Ovary (tissue), 7 donors: ENCODE measurements at regions not wholly inside any gene's neighbourhood (a gene's known extent, or its start where the extent isn't known, plus 50 kb on each side); places are given as distances from the start of the nearest gene placed in this dataset.

ENCODE experiments used
- DNase-seq, 5 donors: peaks; one replicate each; pipeline ENCODE4 v3.0.0-alpha.2; 2019 to 2020
- H3K27ac ChIP-seq, 2 donors: fragments of 200-600 bp; one replicate each; pipeline versions ENCODE4 v1.5.1 to v1.8.0; 2019 to 2022
- H3K27me3 ChIP-seq: fragments of 200-600 bp; one replicate; pipeline ENCODE4 v1.8.0; 2022
- H3K36me3 ChIP-seq: fragments of 200-600 bp; sonication (generic); one replicate; pipeline ENCODE4 v1.5.1; 2019
- H3K4me1 ChIP-seq: one replicate; pipeline ENCODE4 v1.8.1; 2013; ENCODE audit warnings: mild to moderate bottlenecking, moderate library complexity; ENCODE audit not compliant: insufficient read depth
- H3K4me3 ChIP-seq: fragments of 200-600 bp; sonication (generic); one replicate; pipeline ENCODE4 v1.5.1; 2017
- H3K9me3 ChIP-seq, 2 donors: fragments of 200-600 bp in 1 of 2; sonication (generic) in 1 of 2; one replicate each; pipeline versions ENCODE4 v1.5.1 to v1.8.1; 2013 to 2019; ENCODE audit warnings: mild to moderate bottlenecking in 1 of 2, moderate library complexity in 1 of 2
- EP300 ChIP-seq: sonication (generic); formaldehyde crosslinking; IDR thresholded peaks from one replicate; pipeline ENCODE4 v1.6.1; 2017; ENCODE audit warnings: antibody characterized with exemption
- POLR2A ChIP-seq: fragments of 450-650 bp; IDR thresholded peaks from one replicate; pipeline ENCODE4 v1.6.1; 2017; ENCODE audit warnings: antibody characterized with exemption, mild to moderate bottlenecking, moderate library complexity
- WGBS, 3 donors: extraction: QIAGEN DNeasy Blood & Tissue Kit in 1 of 3; methylation state at CpG; one replicate each; pipeline versions ENCODE4 v1.1.5 to v1.1.7; 2013 to 2017; 5-methylcytosine and 5-hydroxymethylcytosine counted together
- intact Hi-C, 4 donors: fragments of 100-400 bp; cut with DNase I; formaldehyde crosslinking; loops; one replicate each; pipeline versions ENCODE4 v1.11.0 to v1.15.1; 2022 to 2023
- TF ChIP-seq, protein P1 (sequence below), 3 donors: fragments of 450-650 bp in 2 of 3; fragments of 200-600 bp in 1 of 3; IDR thresholded peaks; one replicate each; pipeline versions ENCODE4 v1.5.1 to v1.8.0; 2016 to 2022; ENCODE audit warnings: antibody characterized with exemption in 3 of 3, mild to moderate bottlenecking in 1 of 3
- donor health status: DM: no; HTN: no; CAD: no; lungs with moderate emphysema.
- donor health status: DM: no; HTN: no; CAD: no.
- donor health status: Bipolar disorder and iron deficiency.
- donor health status: DM: no; HTN: no; CAD: no.
- donor health status: DM: yes; HTN: yes; CAD: no.

DNA sequence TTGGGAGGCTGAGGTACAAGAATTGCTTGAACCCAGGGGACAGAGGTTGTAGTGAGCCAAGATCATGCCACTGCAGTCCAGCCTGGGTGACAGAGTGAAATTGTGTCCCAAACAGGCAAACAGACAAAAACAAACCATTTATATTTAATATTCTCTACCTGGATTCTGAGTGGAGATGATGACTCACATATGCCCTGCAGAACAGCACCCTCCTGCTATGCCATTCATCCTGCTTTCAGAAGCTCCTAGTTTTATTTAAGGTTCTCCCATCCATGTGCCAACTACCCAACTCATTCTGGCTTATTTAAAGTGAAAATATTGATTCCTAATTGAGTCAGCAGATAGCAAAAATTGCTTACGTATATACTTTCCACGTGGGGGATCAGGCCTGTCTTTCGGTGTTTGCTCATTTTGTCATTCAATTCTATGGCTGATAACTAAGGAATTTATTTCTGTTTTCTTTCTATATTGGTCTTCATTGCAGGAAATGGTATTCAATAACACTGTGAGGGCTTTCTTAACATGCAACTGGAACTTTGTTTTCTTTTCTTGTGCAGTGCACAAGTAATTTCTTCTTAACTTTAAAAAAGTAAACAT, 459.1 kb upstream of the JAG1 start:
- intact Hi-C loops = no loop called here
- DNase-seq = no peak
- WGBS, 3 donors = 35 to 53% (median 47%) methylated on average over 3 of the region's 3 CpGs

DNA sequence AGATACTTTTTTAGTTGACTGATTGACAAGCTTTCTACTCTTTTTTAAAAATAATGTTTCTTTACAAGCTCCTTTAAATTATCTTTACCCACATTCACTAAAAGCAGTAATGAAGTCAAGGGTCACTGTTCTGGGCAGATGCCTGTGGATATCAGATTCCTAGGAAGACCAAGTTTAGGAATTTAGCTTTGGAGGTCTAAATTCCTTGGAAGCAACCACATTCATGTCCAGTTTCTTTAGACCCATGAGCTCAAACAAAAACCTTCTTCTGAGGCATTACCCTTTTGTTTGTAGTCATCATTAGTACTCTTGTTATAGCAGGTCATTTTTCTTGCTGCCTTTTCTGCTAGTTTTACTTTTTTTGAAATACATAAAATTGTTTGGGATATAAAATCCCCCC, 462.9 kb upstream of the JAG1 start:
- H3K4me1 ChIP-seq = no peaks in the 10 kb centered on the region
- TF ChIP-seq, protein P1, sequence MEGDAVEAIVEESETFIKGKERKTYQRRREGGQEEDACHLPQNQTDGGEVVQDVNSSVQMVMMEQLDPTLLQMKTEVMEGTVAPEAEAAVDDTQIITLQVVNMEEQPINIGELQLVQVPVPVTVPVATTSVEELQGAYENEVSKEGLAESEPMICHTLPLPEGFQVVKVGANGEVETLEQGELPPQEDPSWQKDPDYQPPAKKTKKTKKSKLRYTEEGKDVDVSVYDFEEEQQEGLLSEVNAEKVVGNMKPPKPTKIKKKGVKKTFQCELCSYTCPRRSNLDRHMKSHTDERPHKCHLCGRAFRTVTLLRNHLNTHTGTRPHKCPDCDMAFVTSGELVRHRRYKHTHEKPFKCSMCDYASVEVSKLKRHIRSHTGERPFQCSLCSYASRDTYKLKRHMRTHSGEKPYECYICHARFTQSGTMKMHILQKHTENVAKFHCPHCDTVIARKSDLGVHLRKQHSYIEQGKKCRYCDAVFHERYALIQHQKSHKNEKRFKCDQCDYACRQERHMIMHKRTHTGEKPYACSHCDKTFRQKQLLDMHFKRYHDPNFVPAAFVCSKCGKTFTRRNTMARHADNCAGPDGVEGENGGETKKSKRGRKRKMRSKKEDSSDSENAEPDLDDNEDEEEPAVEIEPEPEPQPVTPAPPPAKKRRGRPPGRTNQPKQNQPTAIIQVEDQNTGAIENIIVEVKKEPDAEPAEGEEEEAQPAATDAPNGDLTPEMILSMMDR (IDR thresholded peaks at IDR 0.05) = no peak
- no peak for TF ChIP-seq POLR2A
- no peak for TF ChIP-seq EP300
- no peaks in the 10 kb centered on the region for H3K27me3 ChIP-seq
- intact Hi-C loops = no loop called here
- no peaks in the 10 kb centered on the region for H3K9me3 ChIP-seq
- DNase-seq = no peak
- no peaks in the 10 kb centered on the region for H3K36me3 ChIP-seq
- no peak overlapping the region for H3K27ac ChIP-seq
- no peak overlapping the region for H3K4me3 ChIP-seq

More for the DNA sequence above, 459.1 kb upstream of the JAG1 start:
- Histone ChIP-seq H3K27ac (no peak overlapping the region), H3K27me3 (no peaks in the 10 kb centered on the region), H3K4me3 (no peak overlapping the region), H3K9me3 (no peaks in the 10 kb centered on the region), H3K4me1 (peaks cover 1% of the 10 kb centered on the region), H3K36me3 (no peaks in the 10 kb centered on the region)
- TF ChIP-seq, protein P1 (IDR thresholded peaks at IDR 0.05) = no peak

DNA sequence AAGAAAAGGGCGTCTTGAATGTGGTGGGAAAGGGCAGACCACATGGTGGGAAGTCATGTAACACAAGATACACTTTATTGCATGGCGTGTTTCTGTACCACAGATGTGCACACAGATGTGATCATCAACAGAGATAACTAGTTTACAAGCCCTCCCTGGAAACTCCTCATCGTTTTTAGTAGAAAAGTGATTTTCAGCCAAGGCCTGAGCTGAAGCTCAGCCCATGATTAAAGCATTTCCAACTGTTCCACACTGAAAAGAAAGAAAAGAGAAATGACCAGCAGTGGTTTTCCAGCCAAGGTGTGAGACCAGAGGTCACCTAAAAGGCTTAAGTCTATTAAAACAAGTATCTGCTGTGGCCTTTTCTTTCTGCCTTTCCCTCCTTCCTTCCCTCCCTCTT, 463.9 kb upstream of the JAG1 start:
- Histone ChIP-seq H3K27ac (no peak overlapping the region), H3K4me3 (no peak overlapping the region), H3K4me1 (no peaks in the 10 kb centered on the region), H3K9me3 (no peaks in the 10 kb centered on the region), H3K36me3 (no peaks in the 10 kb centered on the region), H3K27me3 (no peaks in the 10 kb centered on the region)
- no peak for DNase-seq
- WGBS, 3 donors = 72 to 75% (median 73%) methylated on average over 3 of the region's 3 CpGs
- intact Hi-C loops = no loop called here
- TF ChIP-seq POLR2A (no peak), EP300 (no peak)
- TF ChIP-seq, protein P1 (IDR thresholded peaks at IDR 0.05) = no peak

DNA sequence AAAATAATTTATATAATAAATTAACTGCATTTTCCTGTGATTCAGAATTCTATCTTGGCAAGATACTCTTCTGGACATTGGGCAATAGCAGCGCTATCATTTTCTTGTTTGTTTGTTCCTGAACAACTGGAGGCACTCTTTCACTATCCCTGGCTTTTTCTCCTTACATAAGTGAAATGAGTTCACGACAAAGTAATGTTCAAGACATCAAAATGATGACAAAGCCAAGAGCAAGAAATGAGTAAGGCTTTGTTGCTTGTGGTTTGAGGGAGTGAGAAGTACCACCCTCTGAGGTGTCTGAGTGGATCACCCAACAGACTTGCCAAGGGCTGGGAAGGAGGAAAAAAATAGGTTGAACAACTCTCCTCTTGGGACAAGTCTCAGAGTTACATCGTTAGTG, 466.6 kb upstream of the JAG1 start:
- Histone ChIP-seq H3K4me3 (no peak overlapping the region), H3K9me3 (no peaks in the 10 kb centered on the region), H3K36me3 (no peaks in the 10 kb centered on the region), H3K27me3 (no peaks in the 10 kb centered on the region), H3K4me1 (no peaks in the 10 kb centered on the region), H3K27ac (no peak overlapping the region)
- no peak for DNase-seq
- intact Hi-C loops = no loop called here
- TF ChIP-seq, protein P1 (IDR thresholded peaks at IDR 0.05) = no peak
- TF ChIP-seq POLR2A (no peak), EP300 (no peak)
- 60 to 66% (median 65%) methylated on average over 3 of the region's 3 CpGs for WGBS, 3 donors

DNA sequence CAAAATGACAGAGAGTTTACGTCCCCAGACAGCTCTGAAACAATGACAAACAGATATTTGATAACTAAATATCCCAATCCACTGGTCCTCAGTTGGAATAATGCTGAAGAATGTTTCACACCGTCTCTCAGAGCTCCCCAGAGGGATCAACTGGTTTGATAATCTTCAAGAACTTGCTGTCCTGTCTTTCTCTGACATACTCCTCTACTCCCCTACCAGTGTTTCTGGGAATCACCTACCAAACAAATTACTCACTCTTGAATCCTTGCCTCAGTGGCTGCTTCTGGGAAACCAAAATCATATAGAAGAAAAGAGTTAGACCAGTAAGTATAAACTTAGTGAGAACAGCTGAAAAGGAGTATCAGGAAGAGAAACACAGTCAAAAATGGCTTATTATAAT, 469.7 kb upstream of the JAG1 start:
- no peaks in the 10 kb centered on the region for H3K27me3 ChIP-seq
- no peaks in the 10 kb centered on the region for H3K4me1 ChIP-seq
- WGBS, 3 donors = 45 to 54% (median 50%) methylated on average over 2 of the region's 2 CpGs
- no peaks in the 10 kb centered on the region for H3K36me3 ChIP-seq
- TF ChIP-seq POLR2A = no peak
- TF ChIP-seq, protein P1 (IDR thresholded peaks at IDR 0.05) = no peak
- TF ChIP-seq EP300 = no peak
- H3K27ac ChIP-seq = no peak overlapping the region
- no peaks in the 10 kb centered on the region for H3K9me3 ChIP-seq
- intact Hi-C loops = no loop called here
- H3K4me3 ChIP-seq = no peak overlapping the region
- DNase-seq = no peak
